Astrocyte (in vitro differentiated cells and primary cell): ENCODE measurements at regions not wholly inside any gene's neighbourhood (a gene's known extent, or its start where the extent isn't known, plus 50 kb on each side); places are given as distances from the start of the nearest gene placed in this dataset.
A peak's percentile ranks its signal among the peaks of the same experiment; 100 is the strongest.

Experiments used
- DNase-seq: peaks from one replicate; pipeline ENCODE4 v3.0.0-alpha.2; 2010; ENCODE audit warnings: low read depth
- FAIRE-seq: peaks from 2 replicates; lab custom pipeline; 2011; peaks lifted over from hg19 to GRCh38; lab: Jason Lieb, UNC
- H2AFZ ChIP-seq: 2 replicates; pipeline ENCODE4 v1.6.0; 2012; ENCODE audit warnings: low read depth, low read length, inconsistent platforms
- H3K27ac ChIP-seq: 2 replicates; pipeline ENCODE4 v1.5.1; 2011; ENCODE audit warnings: low read depth, low read length, inconsistent platforms
- H3K27me3 ChIP-seq: 2 replicates; pipeline ENCODE4 v1.6.0; 2011; ENCODE audit warnings: low read length, inconsistent platforms; ENCODE audit not compliant: insufficient read depth
- H3K36me3 ChIP-seq: 2 replicates; pipeline ENCODE4 v1.5.1; 2011; ENCODE audit warnings: low read length, inconsistent platforms; ENCODE audit not compliant: insufficient read depth
- H3K4me1 ChIP-seq: 2 replicates; pipeline ENCODE4 v1.5.1; 2011; ENCODE audit warnings: low read length, inconsistent platforms; ENCODE audit not compliant: insufficient read depth
- H3K4me2 ChIP-seq: 2 replicates; pipeline ENCODE4 v1.6.0; 2012; ENCODE audit warnings: low read length, inconsistent platforms
- H3K4me3 ChIP-seq: 2 replicates; pipeline ENCODE4 v1.5.1; 2011; ENCODE audit warnings: low read depth, mild to moderate bottlenecking, low read length, inconsistent platforms; ENCODE audit not compliant: insufficient read depth
- H3K79me2 ChIP-seq: 2 replicates; pipeline ENCODE4 v1.6.0; 2012; ENCODE audit warnings: mild to moderate bottlenecking, low read length, inconsistent platforms; ENCODE audit not compliant: insufficient read depth
- H3K9ac ChIP-seq: 2 replicates; pipeline ENCODE4 v1.6.0; 2012; ENCODE audit warnings: mild to moderate bottlenecking, low read length, inconsistent platforms
- H3K9me3 ChIP-seq: 2 replicates; pipeline ENCODE4 v1.5.1; 2012; ENCODE audit warnings: low read depth, mild to moderate bottlenecking, low read length, inconsistent platforms; ENCODE audit not compliant: insufficient read depth
- H4K20me1 ChIP-seq: 2 replicates; pipeline ENCODE4 v1.6.0; 2012; ENCODE audit warnings: low read length, inconsistent platforms; ENCODE audit not compliant: insufficient read depth
- H3K27ac Mint-ChIP-seq: one replicate; pipeline ENCODE4 v1.8.0; 2021; ENCODE audit warnings: mild to moderate bottlenecking, mixed read lengths; ENCODE audit not compliant: unreplicated experiment
- H3K27me3 Mint-ChIP-seq: one replicate; pipeline ENCODE4 v1.8.0; 2021; ENCODE audit warnings: low read depth, mixed read lengths; ENCODE audit not compliant: unreplicated experiment
- H3K36me3 Mint-ChIP-seq: one replicate; pipeline ENCODE4 v1.8.0; 2021; ENCODE audit warnings: low read depth, mixed read lengths; ENCODE audit not compliant: unreplicated experiment
- H3K4me1 Mint-ChIP-seq: one replicate; pipeline ENCODE4 v1.8.0; 2021; ENCODE audit warnings: low read depth, mixed read lengths; ENCODE audit not compliant: unreplicated experiment
- H3K4me3 Mint-ChIP-seq: one replicate; pipeline ENCODE4 v1.8.0; 2021; ENCODE audit warnings: mild to moderate bottlenecking, moderate library complexity, mixed read lengths; ENCODE audit not compliant: unreplicated experiment
- H3K9me3 Mint-ChIP-seq: one replicate; pipeline ENCODE4 v1.8.0; 2021; ENCODE audit warnings: mild to moderate bottlenecking, mixed read lengths; ENCODE audit not compliant: unreplicated experiment
- CTCF ChIP-seq: IDR thresholded peaks from 2 replicates; pipeline ENCODE4 v1.5.1; 2011; ENCODE audit warnings: low read depth, mild to moderate bottlenecking, inconsistent platforms, low read length, moderate library complexity; ENCODE audit not compliant: insufficient read depth
- EZH2 ChIP-seq: IDR thresholded peaks from 2 replicates; pipeline ENCODE4 v1.6.1; 2012; ENCODE audit warnings: mild to moderate bottlenecking, low read length, inconsistent platforms; ENCODE audit not compliant: insufficient read depth

DNA sequence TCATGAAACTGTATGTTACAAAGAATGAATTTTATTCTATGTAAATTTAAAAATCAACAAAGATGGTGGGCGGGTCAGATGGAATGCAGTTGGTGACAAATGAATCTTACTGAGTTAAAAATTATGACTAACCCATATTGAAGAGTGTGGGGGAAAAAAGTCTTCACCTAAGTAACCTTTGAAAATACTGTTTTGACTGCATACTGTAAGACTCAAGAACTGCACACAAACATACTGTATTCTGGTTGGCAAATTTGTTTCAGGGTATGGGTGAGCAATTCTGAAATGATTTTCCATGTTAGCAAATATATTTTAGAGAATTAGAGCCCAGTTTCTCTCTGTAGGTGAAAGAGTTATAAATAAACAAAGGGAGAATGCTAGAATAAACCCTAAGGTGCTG, 153.7 kb upstream of the KCNJ18 start:
- H3K4me3 Mint-ChIP-seq: no peak overlapping the region
- no peak for TF ChIP-seq EZH2
- TF ChIP-seq CTCF: no peak
- H3K9me3 Mint-ChIP-seq: peaks cover 6% of the 10 kb centered on the region
- H3K27me3 Mint-ChIP-seq: no peaks in the 10 kb centered on the region
- no peak for DNase-seq
- no peaks in the 10 kb centered on the region for H3K9me3 ChIP-seq
- H4K20me1 ChIP-seq: peaks cover 64% of the 10 kb centered on the region
- H3K79me2 ChIP-seq: peaks cover 46% of the 10 kb centered on the region
- H3K4me1 ChIP-seq: no peaks in the 10 kb centered on the region
- H2AFZ ChIP-seq: no peak overlapping the region
- FAIRE-seq: no peak
- peaks cover 12% of the 10 kb centered on the region for H3K36me3 ChIP-seq
- H3K36me3 Mint-ChIP-seq: peaks cover 27% of the 10 kb centered on the region
- no peaks in the 10 kb centered on the region for H3K4me1 Mint-ChIP-seq
- no peak overlapping the region for H3K27ac Mint-ChIP-seq
- H3K4me3 ChIP-seq: no peak overlapping the region
- no peak overlapping the region for H3K27ac ChIP-seq
- no peak overlapping the region for H3K9ac ChIP-seq
- H3K4me2 ChIP-seq: no peak overlapping the region
- no peaks in the 10 kb centered on the region for H3K27me3 ChIP-seq

DNA sequence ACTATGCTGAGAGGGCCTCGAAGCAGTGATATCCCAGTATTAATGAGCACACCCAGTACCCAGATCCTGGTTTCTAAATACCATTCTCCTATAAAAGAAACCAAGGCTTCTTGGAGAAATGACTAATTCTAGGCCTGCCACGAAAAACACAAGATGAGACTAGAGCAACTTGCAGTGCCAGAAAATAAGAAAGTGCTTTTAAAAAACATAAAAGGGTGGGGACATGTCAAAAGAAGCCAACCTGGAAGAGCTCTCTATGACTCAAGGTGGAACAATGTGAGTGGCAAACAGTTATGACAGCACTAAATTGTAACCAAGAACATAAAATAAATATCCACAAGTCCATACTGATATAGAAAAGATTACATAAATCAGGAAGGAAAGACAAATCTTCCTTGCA, 153.2 kb upstream of the KCNJ18 start:
- no peak overlapping the region for H3K4me3 Mint-ChIP-seq
- H3K27ac Mint-ChIP-seq: no peak overlapping the region
- H3K4me1 ChIP-seq: no peaks in the 10 kb centered on the region
- H3K4me2 ChIP-seq: no peak overlapping the region
- DNase-seq: peak; percentile 4
- H3K27me3 Mint-ChIP-seq: no peaks in the 10 kb centered on the region
- no peak overlapping the region for H2AFZ ChIP-seq
- H3K9me3 ChIP-seq: no peaks in the 10 kb centered on the region
- H3K36me3 ChIP-seq: peaks cover 8% of the 10 kb centered on the region
- H3K4me1 Mint-ChIP-seq: no peaks in the 10 kb centered on the region
- H3K9ac ChIP-seq: no peak overlapping the region
- no peaks in the 10 kb centered on the region for H3K27me3 ChIP-seq
- no peak for FAIRE-seq
- H3K36me3 Mint-ChIP-seq: peaks cover 27% of the 10 kb centered on the region
- no peak overlapping the region for H3K4me3 ChIP-seq
- peaks cover 63% of the 10 kb centered on the region for H4K20me1 ChIP-seq
- H3K9me3 Mint-ChIP-seq: peaks cover 6% of the 10 kb centered on the region
- no peak overlapping the region for H3K27ac ChIP-seq
- H3K79me2 ChIP-seq: peaks cover 46% of the 10 kb centered on the region
- TF ChIP-seq EZH2: no peak
- no peak for TF ChIP-seq CTCF

GRCh38 chr17:21540502-21540901, 151.8 kb upstream of the KCNJ18 start:
- H3K27ac ChIP-seq: no peak overlapping the region
- no peaks in the 10 kb centered on the region for H3K4me1 Mint-ChIP-seq
- no peak overlapping the region for H3K4me2 ChIP-seq
- H3K79me2 ChIP-seq: peaks cover 46% of the 10 kb centered on the region
- H3K36me3 ChIP-seq: no peaks in the 10 kb centered on the region
- no peak for DNase-seq
- H4K20me1 ChIP-seq: peaks cover 62% of the 10 kb centered on the region
- peaks cover 22% of the 10 kb centered on the region for H3K36me3 Mint-ChIP-seq
- H3K27me3 ChIP-seq: no peaks in the 10 kb centered on the region
- TF ChIP-seq CTCF (no peak), EZH2 (no peak)
- peaks cover 6% of the 10 kb centered on the region for H3K9me3 Mint-ChIP-seq
- H3K4me3 ChIP-seq: no peak overlapping the region
- no peak overlapping the region for H3K4me3 Mint-ChIP-seq
- FAIRE-seq: no peak
- H3K4me1 ChIP-seq: no peaks in the 10 kb centered on the region
- H3K9ac ChIP-seq: no peak overlapping the region
- H3K27me3 Mint-ChIP-seq: no peaks in the 10 kb centered on the region
- no peak overlapping the region for H2AFZ ChIP-seq
- no peaks in the 10 kb centered on the region for H3K9me3 ChIP-seq
- no peak overlapping the region for H3K27ac Mint-ChIP-seq
